ENCODE measurements at regions not wholly inside any gene's neighbourhood (a gene's known extent, or its start where the extent isn't known, plus 50 kb on each side); places are given as distances from the start of the nearest gene placed in this dataset.
A peak's percentile ranks its signal among the peaks of the same experiment; 100 is the strongest.

GRCh38 chr4:140809676-140810075 lies 53.5 kb upstream of the TBC1D9 start:
- Histone ChIP-seq H3K4me1 (no peaks in the 10 kb centered on the region), H3K4me3 (no peak overlapping the region), H3K36me3 (no peaks in the 10 kb centered on the region), H3K27me3 (no peaks in the 10 kb centered on the region), H3K27ac (no peak overlapping the region), H3K9me3 (no peaks in the 10 kb centered on the region)
- ATAC-seq (peak; percentile 28 to 58 (median 56)), DNase-seq (no peak)
- intact Hi-C loops (cut with DNase I), result no loop called here
- TF ChIP-seq POLR2A (IDR thresholded peaks at IDR 0.05) (no peak), CTCF (IDR thresholded peaks at IDR 0.05) (no peak)
- 25% methylated on average over 6 of the region's 6 CpGs for WGBS (ENCODE audit: insufficient coverage, low coverage, low lambda C conversion rate, missing lambda C conversion rate)

GRCh38 chr4:140808256-140808655 lies 52.1 kb upstream of the TBC1D9 start:
- Histone ChIP-seq H3K4me3 (no peak overlapping the region), H3K27ac (peak overlapping the region in 1 of 3 donors; percentile 37), H3K36me3 (no peaks in the 10 kb centered on the region), H3K4me1 (no peaks in the 10 kb centered on the region), H3K9me3 (no peaks in the 10 kb centered on the region), H3K27me3 (no peaks in the 10 kb centered on the region)
- intact Hi-C loops (cut with DNase I), result no loop called here
- ATAC-seq (no peak), DNase-seq (no peak)
- 70% methylated on average over 7 of the region's 7 CpGs for WGBS (ENCODE audit: insufficient coverage, low coverage, low lambda C conversion rate, missing lambda C conversion rate)
- TF ChIP-seq CTCF (IDR thresholded peaks at IDR 0.05), result no peak
- no peak for TF ChIP-seq POLR2A (IDR thresholded peaks at IDR 0.05)

- Histone ChIP-seq H3K9me3 (no peaks in the 10 kb centered on the region), H3K4me1 (no peaks in the 10 kb centered on the region), H3K27ac (no peak overlapping the region), H3K27me3 (no peaks in the 10 kb centered on the region), H3K36me3 (no peaks in the 10 kb centered on the region), H3K4me3 (no peak overlapping the region)
- ATAC-seq (peak in 3 of 4 donors; percentile 44 to 68 (median 55)), DNase-seq (no peak)
- no peak for TF ChIP-seq CTCF (IDR thresholded peaks at IDR 0.05)
- TF ChIP-seq POLR2A (IDR thresholded peaks at IDR 0.05), result no peak
- 49% methylated on average over 6 of the region's 6 CpGs for WGBS (ENCODE audit: insufficient coverage, low coverage, low lambda C conversion rate, missing lambda C conversion rate)
- intact Hi-C loops (cut with DNase I), result no loop called here
Measured at GRCh38 chr4:140807491-140808252, 51.5 kb upstream of the TBC1D9 start.

- no peaks in the 10 kb centered on the region for H3K27me3 ChIP-seq
- H3K4me1 ChIP-seq, result no peaks in the 10 kb centered on the region
- no peaks in the 10 kb centered on the region for H3K36me3 ChIP-seq
- H3K9me3 ChIP-seq, result no peaks in the 10 kb centered on the region
- intact Hi-C loops (cut with DNase I), result no loop called here
- TF ChIP-seq CTCF (IDR thresholded peaks at IDR 0.05) (no peak), POLR2A (IDR thresholded peaks at IDR 0.05) (no peak)
- no peak for DNase-seq
- H3K27ac ChIP-seq, result no peak overlapping the region
- ATAC-seq, result peak in 2 of 4 donors; percentile 30
- WGBS (ENCODE audit: insufficient coverage, low coverage, low lambda C conversion rate, missing lambda C conversion rate), result 70% methylated on average over 4 of the region's 4 CpGs
- no peak overlapping the region for H3K4me3 ChIP-seq
Measured at GRCh38 chr4:140806163-140806562, 50.0 kb upstream of the TBC1D9 start.

All from right lobe of liver (tissue), 6 donors.